ENCODE measurements at regions not wholly inside any gene's neighbourhood (a gene's known extent, or its start where the extent isn't known, plus 50 kb on each side); places are given as distances from the start of the nearest gene placed in this dataset.

- no peak for DNase-seq
Observed at GRCh38 chr6:87847135-87847829, 145.2 kb upstream of the AKIRIN2 start.

DNA sequence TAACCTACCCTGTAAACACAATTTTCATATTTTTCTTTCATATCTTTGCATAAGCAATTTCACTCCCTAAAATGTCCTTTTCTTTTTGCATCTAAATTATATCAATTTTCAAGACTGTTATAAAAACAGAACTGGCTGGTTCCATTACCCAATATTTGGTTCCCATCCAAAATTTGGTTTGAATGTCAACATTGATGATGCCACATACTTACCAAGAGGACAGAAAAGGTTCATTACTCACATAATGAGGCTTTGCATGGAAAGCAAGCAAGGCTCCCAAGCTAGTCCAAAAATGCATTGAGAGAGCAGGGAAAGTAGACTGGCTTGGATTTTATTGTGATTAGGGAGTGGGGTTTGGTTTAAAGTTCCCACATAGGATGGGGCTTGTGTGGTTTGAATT, 144.4 kb upstream of the AKIRIN2 start:
- no peak for DNase-seq

- no peak for DNase-seq
Observed at GRCh38 chr6:87840324-87840723, 138.3 kb upstream of the AKIRIN2 start.

GRCh38 chr6:87837876-87838275, 135.8 kb upstream of the AKIRIN2 start:
- DNase-seq: no peak

GRCh38 chr6:87837444-87837843, 135.4 kb upstream of the AKIRIN2 start:
- DNase-seq: no peak

DNA sequence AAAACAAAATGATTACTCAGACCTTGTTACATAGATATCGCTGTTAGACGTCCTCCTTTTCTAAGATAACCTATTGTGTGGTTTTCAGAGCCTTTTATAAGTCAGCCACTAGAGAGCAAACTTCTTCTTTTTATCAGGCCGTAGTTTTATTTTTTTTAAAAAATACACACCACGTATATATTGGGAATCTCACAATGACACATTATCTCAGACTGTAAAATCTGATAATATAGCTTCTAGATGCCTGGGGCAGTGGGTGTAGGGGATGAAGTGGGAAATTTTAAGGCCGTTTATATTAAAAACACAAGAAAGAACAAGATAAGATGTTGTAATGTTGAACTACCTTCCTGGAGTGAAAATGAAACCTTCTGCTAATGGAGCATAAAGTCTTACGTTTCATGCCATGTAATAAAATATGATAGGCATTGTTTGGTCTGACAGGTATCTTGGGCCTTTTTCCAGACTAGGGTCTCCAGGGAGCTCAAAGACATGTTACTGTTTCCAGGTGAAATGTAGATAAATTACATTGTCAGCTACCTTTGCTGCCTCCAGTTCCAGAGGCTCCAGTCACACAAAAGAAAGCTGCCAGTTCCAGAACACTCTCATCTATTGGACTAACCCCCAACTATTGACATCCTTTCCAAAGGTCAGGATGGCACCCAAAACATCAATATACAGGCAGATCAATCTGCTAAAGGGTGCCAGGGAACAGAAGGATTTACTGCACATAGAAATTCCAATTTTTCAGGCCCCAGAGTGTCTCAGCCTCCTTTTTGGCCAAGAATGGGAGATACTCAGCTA, 130.2 kb upstream of the AKIRIN2 start:
- peak; percentile 49 for DNase-seq

DNA sequence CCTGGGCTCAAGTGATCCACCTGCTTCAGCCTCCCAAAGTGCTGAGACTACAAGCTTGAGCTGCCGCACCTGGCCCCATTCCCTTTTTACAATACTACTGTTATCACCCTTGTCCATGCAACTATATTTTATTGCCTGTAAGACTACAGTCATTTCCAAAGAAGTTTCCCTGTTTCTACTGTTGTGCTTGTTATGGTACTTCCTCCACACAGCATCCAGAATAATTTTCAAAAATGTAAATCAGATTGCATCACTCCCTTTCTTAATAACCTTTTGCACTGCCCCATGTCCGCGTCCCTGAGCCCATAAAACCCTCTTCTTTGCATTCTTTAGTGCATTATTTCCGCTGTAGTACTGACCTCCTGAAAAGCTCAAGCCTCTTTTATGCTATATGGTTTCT, 128.9 kb upstream of the AKIRIN2 start:
- DNase-seq: no peak

GRCh38 chr6:87829622-87830121, 127.6 kb upstream of the AKIRIN2 start:
- no peak for DNase-seq

- DNase-seq: no peak
Observed at GRCh38 chr6:87828044-87828443, 126.0 kb upstream of the AKIRIN2 start.

- DNase-seq: no peak
Observed at GRCh38 chr6:87827346-87827745, 125.3 kb upstream of the AKIRIN2 start.

DNA sequence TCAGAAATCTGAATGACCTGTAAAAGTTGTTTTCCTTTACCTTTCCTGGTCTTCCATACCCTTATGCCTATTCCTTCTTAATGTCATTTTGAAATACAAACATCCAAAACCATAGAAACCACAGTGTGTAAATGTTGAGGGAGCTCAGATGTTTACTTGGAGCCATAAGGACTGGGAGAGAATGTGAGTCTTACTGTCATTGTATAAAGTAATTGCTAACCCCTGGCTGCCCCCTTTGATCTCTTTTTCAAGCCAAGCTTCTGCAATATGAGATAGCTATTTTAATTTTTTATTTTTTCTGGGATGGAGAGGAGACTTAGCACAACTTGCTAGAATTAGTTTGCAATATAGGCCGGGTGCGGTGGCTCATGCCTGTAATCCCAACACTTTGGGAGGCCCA, 124.4 kb upstream of the AKIRIN2 start:
- DNase-seq: no peak

DNA sequence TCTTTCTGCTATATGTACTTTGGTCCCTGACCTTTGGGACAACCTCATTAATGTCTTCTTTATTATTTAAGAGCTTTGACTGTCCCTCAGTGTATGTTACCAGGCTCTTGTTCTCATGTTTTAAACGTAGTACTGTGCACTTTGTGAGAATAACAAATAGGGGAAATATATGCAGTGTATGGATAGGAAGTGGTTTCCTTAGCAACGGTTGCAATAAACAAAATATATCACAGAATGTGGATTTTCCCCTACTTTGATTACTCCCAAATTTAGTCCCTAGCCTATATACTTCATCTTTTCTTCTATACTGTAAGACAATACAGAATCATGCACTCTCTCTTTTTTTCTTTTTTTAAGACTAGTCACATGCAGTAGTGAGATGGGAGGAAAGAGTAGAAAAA, 123.8 kb upstream of the AKIRIN2 start:
- DNase-seq: no peak

DNA sequence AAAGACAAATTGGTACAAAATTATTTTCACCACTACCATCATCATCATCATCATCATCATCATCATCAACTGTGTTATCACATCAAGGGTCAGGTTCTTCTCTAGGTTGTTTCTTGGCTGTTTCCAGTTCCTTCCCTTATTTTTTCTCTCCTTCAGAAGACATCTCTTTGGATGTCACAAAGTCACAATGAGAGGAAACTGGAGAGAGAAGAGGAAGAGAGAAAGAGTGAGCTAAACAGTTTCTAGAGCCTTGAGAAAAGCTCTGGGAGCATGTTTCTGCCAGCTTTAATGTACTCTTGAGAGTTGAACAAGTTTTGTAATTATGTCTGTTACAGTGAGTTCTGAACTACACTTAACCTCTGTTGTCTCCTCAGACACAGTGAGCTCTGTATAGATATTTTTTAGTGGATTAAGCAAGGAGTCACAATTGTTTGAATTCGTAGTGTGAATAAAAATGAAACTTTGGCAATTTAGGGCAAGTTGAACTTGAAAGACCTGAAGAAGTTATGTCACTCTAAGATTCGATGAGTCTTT, 123.0 kb upstream of the AKIRIN2 start:
- no peak for DNase-seq

DNA sequence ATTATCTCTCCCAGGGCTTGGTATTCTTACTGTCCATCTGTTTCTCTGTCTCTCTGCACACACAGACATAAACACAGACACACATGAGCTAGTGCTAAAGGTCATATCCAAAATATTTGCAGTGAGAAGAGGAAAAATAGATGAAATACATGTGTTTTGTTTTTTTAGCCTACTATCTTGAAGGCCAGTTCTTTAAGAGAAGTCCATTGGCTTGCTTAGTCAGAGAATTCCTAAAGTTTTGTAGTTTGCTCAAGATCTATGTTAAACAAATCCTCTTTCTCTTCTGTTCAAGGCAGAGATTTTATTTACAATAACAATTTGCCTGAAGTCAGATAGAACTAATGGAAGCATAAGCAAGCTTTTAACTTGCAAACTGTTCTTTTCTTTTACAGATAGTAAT, 120.0 kb upstream of the AKIRIN2 start:
- no peak for DNase-seq

DNA sequence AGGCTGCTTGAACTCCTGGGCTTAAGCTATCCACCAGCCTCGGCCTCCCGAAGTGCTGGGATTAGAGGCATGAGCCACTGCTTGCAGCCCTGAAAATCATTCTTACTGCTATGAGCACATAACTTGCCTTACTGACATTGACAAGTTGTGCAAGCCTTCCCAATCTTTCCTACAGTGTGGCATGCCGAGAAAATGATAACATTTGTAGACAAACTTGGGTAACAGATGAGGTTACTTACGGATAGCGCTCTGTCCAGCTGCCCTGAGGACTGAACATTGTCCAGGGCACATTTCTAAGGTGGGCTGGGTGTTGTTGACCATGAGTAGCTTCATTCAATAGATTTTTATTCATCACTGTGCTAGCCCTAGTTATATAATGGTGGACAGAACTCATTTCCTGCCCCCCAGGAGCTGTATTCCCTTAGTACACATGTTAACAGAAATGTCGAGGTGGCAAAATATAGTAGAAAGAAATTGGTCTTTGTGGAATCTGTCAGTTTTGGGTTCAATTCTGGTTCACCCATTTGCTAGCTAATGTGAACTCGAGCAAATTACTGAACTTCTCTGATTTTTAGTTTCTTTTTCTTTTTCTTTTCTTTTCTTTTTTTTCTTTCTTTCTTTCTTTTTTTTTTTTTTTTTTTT, 118.4 kb upstream of the AKIRIN2 start:
- no peak for DNase-seq

- no peak for DNase-seq
Observed at GRCh38 chr6:87817183-87817582, 115.2 kb upstream of the AKIRIN2 start.

DNA sequence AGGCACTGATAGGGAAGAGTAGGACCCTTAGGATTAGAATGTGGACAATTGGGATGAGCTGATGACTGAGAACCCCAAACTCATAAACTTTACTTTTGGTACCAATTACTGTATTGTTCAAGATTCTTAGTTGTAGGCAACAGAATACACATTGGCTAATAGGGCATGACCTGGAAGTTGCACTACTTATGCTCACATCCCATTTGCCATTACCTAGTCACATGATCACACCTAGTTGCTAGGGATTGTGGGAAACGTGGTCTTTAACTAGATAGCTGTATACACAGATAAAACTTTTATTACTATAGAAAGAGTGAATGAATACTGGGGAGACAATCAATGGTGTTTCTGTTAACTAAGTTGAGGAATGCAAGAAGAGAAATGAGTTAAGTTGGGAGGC, 113.4 kb upstream of the AKIRIN2 start:
- no peak for DNase-seq

- no peak for DNase-seq
Observed at GRCh38 chr6:87808005-87808757, 106.1 kb upstream of the AKIRIN2 start.

DNA sequence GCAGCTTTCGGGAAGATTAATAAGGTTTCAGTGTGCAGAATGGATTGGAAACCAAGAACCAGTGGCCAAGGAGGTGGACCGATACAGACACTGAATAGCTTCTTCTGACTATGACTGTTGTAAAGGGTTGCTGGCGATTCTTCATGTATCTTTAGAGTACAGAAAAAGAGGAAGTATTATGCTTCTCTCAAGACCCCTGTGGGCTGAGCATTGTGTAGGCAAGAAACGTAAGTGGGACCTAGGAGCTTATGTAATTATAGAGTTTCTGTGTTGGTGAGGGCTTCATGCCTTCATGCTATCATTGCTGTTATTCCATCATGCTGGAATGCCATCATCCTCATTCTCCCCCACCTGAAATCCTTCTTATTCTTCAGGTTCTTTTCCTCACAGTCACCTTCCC, 105.4 kb upstream of the AKIRIN2 start:
- no peak for DNase-seq

DNA sequence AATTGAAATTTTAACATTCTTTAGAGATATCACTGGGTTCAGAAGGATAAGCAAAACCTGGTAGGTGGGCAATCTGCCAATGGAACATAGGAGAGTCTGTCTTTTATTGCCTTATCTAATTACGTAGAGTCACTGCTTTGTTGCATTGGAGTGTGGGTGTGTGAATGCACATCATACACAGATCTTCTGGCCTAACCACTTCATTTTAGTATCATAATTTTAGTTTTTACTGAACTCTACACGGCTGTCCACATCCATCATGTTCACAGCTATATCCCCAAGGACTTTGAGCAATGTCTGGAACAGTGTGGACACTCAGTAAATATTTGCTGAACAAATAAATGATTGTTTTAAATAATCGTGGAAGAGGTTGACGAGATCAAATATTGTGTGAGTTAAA, 104.6 kb upstream of the AKIRIN2 start:
- DNase-seq: no peak

- DNase-seq: no peak
Observed at GRCh38 chr6:87806099-87806498, 104.1 kb upstream of the AKIRIN2 start.

- no peak for DNase-seq
Observed at GRCh38 chr6:87803791-87804190, 101.8 kb upstream of the AKIRIN2 start.

DNA sequence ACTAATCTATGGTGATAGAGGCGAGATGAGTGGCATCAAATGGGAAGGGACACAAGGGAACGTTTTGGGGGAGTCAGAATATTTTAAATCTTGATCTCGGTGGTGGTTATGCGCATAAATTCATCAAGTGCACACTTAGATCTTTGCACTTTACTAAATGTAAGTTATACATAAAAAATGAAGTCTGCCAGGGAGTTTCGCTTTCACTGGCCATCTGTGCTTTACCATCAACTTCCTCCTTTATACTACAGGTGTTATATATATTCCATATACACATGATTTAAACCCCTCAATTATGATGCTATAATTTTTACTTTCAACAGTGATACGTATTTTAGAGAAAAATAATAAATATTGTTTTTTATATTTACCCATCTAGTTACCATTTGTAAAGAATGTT, 97.6 kb upstream of the AKIRIN2 start:
- DNase-seq: no peak

All from NCI-H510A treated with DMSO at 0.1 percent for 48 hours (cell line).